Type B pancreatic cell (in vitro differentiated cells): ENCODE measurements at regions not wholly inside any gene's neighbourhood (a gene's known extent, or its start where the extent isn't known, plus 50 kb on each side); places are given as distances from the start of the nearest gene placed in this dataset.

ENCODE experiments used
- DNase-seq: peaks from one replicate; pipeline ENCODE4 v3.0.0; 2021; ENCODE audit warnings: mixed read lengths; ENCODE audit not compliant: unreplicated experiment; ENCODE audit errors: extremely low spot score
- H3K27ac Mint-ChIP-seq: 2 replicates; pipeline ENCODE4 v1.8.0; 2021; ENCODE audit warnings: mild to moderate bottlenecking, mixed read lengths
- H3K27me3 Mint-ChIP-seq: 2 replicates; pipeline ENCODE4 v1.8.0; 2021; ENCODE audit warnings: mixed read lengths
- H3K36me3 Mint-ChIP-seq: 2 replicates; pipeline ENCODE4 v1.8.0; 2021; ENCODE audit warnings: mixed read lengths
- H3K4me1 Mint-ChIP-seq: one replicate; pipeline ENCODE4 v1.8.0; 2021; ENCODE audit warnings: mixed read lengths; ENCODE audit not compliant: unreplicated experiment
- H3K4me3 Mint-ChIP-seq: 2 replicates; pipeline ENCODE4 v1.8.0; 2021; ENCODE audit warnings: mild to moderate bottlenecking, mixed read lengths
- H3K9me3 Mint-ChIP-seq: 2 replicates; pipeline ENCODE4 v1.8.0; 2021; ENCODE audit warnings: mixed read lengths
- TF ChIP-seq, protein P1 (sequence below): fragments of 200-600 bp; sonication (generic); conservative IDR thresholded peaks from 2 replicates; pipeline ENCODE4 v1.5.0; 2021; ENCODE audit warnings: antibody characterized with exemption, mild to moderate bottlenecking

DNA sequence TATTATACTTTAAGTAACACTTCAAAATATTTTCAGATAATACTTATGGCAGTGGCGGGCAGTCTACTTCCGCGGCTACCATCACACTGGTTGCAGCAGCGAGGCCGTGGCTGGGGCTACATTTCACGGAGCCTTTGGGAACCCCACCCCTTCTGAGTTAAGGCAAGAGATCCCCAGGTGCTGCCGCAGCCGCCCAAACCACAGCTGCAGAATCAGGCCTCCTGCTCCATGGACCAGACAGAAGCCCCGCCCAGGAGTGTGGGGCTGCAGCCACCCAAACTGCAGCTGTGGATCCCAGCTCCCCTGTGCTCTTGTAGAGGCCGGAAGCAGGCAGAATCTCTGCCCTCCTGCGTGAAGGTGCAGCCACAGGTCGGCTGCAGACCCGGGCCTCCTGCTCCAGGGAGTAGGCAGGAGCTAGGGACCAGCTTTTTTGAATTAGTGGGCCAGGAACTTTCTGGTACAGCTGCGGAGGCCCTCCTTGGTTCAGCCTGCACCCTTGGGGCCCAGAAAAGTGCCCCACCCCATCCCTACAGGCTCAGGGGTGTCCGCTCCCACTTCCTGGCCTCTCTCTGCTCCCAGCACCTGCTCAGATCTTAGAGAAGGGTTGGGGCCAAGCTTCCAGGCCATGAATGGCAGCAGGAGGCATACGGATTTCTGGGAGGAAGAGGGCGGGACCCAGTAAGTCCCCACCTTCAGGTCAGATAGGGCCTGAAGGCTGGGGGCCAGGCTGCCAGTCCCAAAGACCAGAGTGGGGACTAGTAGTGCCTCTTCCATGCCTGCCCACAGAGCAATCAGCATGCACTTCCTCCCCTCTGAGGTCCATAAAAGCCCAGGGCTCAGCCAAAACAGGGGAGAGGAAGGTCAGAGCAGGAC, 1188.8 kb upstream of the CADM2 start:
- H3K4me3 Mint-ChIP-seq: no peak overlapping the region
- no peak overlapping the region for H3K27ac Mint-ChIP-seq
- H3K27me3 Mint-ChIP-seq: no peaks in the 10 kb centered on the region
- no peaks in the 10 kb centered on the region for H3K36me3 Mint-ChIP-seq
- H3K9me3 Mint-ChIP-seq: no peaks in the 10 kb centered on the region
- TF ChIP-seq, protein P1, sequence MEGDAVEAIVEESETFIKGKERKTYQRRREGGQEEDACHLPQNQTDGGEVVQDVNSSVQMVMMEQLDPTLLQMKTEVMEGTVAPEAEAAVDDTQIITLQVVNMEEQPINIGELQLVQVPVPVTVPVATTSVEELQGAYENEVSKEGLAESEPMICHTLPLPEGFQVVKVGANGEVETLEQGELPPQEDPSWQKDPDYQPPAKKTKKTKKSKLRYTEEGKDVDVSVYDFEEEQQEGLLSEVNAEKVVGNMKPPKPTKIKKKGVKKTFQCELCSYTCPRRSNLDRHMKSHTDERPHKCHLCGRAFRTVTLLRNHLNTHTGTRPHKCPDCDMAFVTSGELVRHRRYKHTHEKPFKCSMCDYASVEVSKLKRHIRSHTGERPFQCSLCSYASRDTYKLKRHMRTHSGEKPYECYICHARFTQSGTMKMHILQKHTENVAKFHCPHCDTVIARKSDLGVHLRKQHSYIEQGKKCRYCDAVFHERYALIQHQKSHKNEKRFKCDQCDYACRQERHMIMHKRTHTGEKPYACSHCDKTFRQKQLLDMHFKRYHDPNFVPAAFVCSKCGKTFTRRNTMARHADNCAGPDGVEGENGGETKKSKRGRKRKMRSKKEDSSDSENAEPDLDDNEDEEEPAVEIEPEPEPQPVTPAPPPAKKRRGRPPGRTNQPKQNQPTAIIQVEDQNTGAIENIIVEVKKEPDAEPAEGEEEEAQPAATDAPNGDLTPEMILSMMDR: no peak
- DNase-seq: no peak
- no peaks in the 10 kb centered on the region for H3K4me1 Mint-ChIP-seq

DNA sequence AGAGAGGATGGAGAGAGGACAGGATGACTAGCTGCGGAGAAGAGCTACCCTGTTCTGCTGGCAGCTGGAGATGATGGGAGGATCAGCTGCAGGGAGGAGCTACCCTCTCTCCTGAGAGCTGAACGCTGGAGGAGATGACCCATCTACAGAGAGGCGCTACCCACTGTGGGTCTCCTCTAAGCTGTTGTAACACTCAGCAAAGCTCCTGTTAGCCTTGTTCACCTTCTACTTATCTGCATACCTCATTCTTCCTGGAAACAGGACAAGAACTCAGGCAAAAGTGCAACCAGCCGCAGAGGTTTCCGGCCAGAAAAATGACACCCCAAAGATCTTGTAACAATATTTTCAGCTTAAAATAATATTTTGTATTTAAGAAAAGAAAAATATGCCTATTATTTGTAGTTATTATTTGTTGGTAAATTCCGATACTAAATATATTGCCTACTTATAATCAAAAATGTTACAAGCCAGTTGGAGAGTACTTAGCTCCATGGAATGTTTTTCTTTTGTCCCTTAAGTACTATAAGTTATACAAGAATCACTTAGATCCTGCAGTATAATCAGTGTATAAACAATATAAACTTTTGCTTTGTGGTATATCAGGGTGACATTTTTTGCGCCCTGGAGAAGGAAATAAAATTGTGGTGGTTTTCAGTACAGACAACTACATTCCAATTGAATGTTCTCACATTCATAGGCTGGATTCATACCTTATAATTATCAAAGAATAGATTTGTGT, 1188.0 kb upstream of the CADM2 start:
- no peak for DNase-seq
- H3K36me3 Mint-ChIP-seq: no peaks in the 10 kb centered on the region
- TF ChIP-seq, protein P1: no peak
- H3K27ac Mint-ChIP-seq: no peak overlapping the region
- H3K4me3 Mint-ChIP-seq: no peak overlapping the region
- no peaks in the 10 kb centered on the region for H3K9me3 Mint-ChIP-seq
- H3K27me3 Mint-ChIP-seq: no peaks in the 10 kb centered on the region
- no peaks in the 10 kb centered on the region for H3K4me1 Mint-ChIP-seq

GRCh38 chr3:83802801-83803200, 1156.0 kb upstream of the CADM2 start:
- H3K27me3 Mint-ChIP-seq: no peaks in the 10 kb centered on the region
- TF ChIP-seq, protein P1: no peak
- DNase-seq: no peak
- H3K4me1 Mint-ChIP-seq: no peaks in the 10 kb centered on the region
- no peak overlapping the region for H3K27ac Mint-ChIP-seq
- no peaks in the 10 kb centered on the region for H3K9me3 Mint-ChIP-seq
- no peak overlapping the region for H3K4me3 Mint-ChIP-seq
- no peaks in the 10 kb centered on the region for H3K36me3 Mint-ChIP-seq

- TF ChIP-seq, protein P1: no peak
- H3K27me3 Mint-ChIP-seq: no peaks in the 10 kb centered on the region
- H3K4me1 Mint-ChIP-seq: no peaks in the 10 kb centered on the region
- no peak for DNase-seq
- H3K27ac Mint-ChIP-seq: no peak overlapping the region
- no peaks in the 10 kb centered on the region for H3K36me3 Mint-ChIP-seq
- H3K4me3 Mint-ChIP-seq: no peak overlapping the region
- no peaks in the 10 kb centered on the region for H3K9me3 Mint-ChIP-seq
These were observed 1151.3 kb upstream of the CADM2 start for GRCh38 chr3:83807511-83807910.

DNA sequence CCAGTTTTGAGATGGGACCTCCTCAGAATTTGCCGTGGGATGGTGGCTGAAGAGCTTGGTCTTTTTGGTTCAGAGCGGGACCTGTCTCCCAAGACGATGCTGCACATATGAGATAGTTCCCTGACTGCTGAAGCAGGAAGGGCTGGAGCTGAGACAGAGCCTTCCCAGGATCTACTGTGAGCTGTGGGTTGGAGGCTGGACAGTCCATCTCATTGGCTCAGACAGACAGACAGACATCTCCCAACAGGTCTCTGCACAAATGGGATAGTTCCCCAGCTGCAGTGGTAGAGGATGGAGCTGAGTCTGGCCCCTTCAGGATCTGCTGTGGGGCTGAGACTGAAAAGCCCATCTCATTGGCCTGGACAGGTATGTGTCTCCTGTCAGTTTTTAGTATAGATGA, 1145.6 kb upstream of the CADM2 start:
- Mint-ChIP-seq H3K9me3 (no peaks in the 10 kb centered on the region), H3K4me3 (no peak overlapping the region), H3K36me3 (no peaks in the 10 kb centered on the region), H3K4me1 (no peaks in the 10 kb centered on the region), H3K27me3 (no peaks in the 10 kb centered on the region), H3K27ac (no peak overlapping the region)
- TF ChIP-seq, protein P1: no peak
- DNase-seq: no peak
